Liver (tissue), 2 donors: ENCODE measurements at regions not wholly inside any gene's neighbourhood (a gene's known extent, or its start where the extent isn't known, plus 50 kb on each side); places are given as distances from the start of the nearest gene placed in this dataset.

Source experiments
- TF ChIP-seq, protein P1 (sequence below): IDR thresholded peaks from 2 replicates; pipeline ENCODE4 v1.6.1; 2016; ENCODE audit warnings: antibody characterized with exemption, mild to moderate bottlenecking
- TF ChIP-seq, protein P2 (sequence below): fragments of 150-350 bp; IDR thresholded peaks from 2 replicates; pipeline ENCODE4 v1.5.1; 2017; ENCODE audit warnings: improper control_type of control experiment, low read depth, low read length; ENCODE audit not compliant: missing input control
- TF ChIP-seq, protein P3 (sequence below): IDR thresholded peaks from 2 replicates; pipeline ENCODE4 v1.6.1; 2016; ENCODE audit warnings: antibody characterized with exemption
- donor health status: healthy.

DNA sequence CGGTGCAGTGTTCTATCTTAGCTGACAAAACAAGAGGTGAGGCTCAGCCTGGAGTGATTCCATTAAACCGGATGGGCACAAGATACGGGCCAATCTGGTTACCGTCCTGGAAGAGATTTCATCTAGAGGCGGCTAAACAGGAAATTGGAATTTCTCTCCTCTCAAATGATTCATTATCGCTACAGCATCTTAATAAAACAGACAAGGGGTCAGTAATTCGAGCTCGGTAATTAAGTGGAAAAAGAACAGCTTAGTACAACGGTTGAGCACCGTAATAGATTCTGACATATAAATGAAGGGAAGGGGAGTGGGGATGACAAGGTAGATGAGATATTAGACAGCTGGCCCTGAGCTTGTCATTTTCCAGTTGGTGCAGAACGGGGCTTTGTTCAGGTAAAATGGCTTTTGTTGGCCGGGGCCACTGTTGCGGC lies 137.2 kb downstream of the EDN3 start:
- TF ChIP-seq, protein P1, sequence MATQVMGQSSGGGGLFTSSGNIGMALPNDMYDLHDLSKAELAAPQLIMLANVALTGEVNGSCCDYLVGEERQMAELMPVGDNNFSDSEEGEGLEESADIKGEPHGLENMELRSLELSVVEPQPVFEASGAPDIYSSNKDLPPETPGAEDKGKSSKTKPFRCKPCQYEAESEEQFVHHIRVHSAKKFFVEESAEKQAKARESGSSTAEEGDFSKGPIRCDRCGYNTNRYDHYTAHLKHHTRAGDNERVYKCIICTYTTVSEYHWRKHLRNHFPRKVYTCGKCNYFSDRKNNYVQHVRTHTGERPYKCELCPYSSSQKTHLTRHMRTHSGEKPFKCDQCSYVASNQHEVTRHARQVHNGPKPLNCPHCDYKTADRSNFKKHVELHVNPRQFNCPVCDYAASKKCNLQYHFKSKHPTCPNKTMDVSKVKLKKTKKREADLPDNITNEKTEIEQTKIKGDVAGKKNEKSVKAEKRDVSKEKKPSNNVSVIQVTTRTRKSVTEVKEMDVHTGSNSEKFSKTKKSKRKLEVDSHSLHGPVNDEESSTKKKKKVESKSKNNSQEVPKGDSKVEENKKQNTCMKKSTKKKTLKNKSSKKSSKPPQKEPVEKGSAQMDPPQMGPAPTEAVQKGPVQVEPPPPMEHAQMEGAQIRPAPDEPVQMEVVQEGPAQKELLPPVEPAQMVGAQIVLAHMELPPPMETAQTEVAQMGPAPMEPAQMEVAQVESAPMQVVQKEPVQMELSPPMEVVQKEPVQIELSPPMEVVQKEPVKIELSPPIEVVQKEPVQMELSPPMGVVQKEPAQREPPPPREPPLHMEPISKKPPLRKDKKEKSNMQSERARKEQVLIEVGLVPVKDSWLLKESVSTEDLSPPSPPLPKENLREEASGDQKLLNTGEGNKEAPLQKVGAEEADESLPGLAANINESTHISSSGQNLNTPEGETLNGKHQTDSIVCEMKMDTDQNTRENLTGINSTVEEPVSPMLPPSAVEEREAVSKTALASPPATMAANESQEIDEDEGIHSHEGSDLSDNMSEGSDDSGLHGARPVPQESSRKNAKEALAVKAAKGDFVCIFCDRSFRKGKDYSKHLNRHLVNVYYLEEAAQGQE, result no peak
- TF ChIP-seq, protein P2, sequence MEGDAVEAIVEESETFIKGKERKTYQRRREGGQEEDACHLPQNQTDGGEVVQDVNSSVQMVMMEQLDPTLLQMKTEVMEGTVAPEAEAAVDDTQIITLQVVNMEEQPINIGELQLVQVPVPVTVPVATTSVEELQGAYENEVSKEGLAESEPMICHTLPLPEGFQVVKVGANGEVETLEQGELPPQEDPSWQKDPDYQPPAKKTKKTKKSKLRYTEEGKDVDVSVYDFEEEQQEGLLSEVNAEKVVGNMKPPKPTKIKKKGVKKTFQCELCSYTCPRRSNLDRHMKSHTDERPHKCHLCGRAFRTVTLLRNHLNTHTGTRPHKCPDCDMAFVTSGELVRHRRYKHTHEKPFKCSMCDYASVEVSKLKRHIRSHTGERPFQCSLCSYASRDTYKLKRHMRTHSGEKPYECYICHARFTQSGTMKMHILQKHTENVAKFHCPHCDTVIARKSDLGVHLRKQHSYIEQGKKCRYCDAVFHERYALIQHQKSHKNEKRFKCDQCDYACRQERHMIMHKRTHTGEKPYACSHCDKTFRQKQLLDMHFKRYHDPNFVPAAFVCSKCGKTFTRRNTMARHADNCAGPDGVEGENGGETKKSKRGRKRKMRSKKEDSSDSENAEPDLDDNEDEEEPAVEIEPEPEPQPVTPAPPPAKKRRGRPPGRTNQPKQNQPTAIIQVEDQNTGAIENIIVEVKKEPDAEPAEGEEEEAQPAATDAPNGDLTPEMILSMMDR, result no peak
- TF ChIP-seq, protein P3, sequence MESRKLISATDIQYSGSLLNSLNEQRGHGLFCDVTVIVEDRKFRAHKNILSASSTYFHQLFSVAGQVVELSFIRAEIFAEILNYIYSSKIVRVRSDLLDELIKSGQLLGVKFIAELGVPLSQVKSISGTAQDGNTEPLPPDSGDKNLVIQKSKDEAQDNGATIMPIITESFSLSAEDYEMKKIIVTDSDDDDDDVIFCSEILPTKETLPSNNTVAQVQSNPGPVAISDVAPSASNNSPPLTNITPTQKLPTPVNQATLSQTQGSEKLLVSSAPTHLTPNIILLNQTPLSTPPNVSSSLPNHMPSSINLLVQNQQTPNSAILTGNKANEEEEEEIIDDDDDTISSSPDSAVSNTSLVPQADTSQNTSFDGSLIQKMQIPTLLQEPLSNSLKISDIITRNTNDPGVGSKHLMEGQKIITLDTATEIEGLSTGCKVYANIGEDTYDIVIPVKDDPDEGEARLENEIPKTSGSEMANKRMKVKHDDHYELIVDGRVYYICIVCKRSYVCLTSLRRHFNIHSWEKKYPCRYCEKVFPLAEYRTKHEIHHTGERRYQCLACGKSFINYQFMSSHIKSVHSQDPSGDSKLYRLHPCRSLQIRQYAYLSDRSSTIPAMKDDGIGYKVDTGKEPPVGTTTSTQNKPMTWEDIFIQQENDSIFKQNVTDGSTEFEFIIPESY, result no peak
